OCI-LY3 (cell line): ENCODE measurements at regions not wholly inside any gene's neighbourhood (a gene's known extent, or its start where the extent isn't known, plus 50 kb on each side); places are given as distances from the start of the nearest gene placed in this dataset.

Experiments used
- H2AFZ ChIP-seq: fragments of 200-600, 300-600 bp; shearing (Covaris generic); 2 replicates; pipeline ENCODE4 v1.6.0; 2014; ENCODE audit warnings: antibody characterized with exemption, low read depth, low read length
- H3K27ac ChIP-seq: fragments of 200-600, 300-600 bp; sonication (generic); 2 replicates; pipeline ENCODE4 v1.5.1; 2014; ENCODE audit warnings: mild to moderate bottlenecking, low read length, moderate library complexity, mixed read lengths
- H3K27me3 ChIP-seq: fragments of 200-600, 300-600 bp; sonication (generic); 2 replicates; pipeline ENCODE4 v1.6.1; 2014; ENCODE audit warnings: low read depth, low read length, mixed read lengths
- H3K36me3 ChIP-seq: fragments of 200-600, 300-600 bp; sonication (generic); replicated peaks from 2 replicates; pipeline ENCODE3; 2014; ENCODE audit warnings: low read depth, low read length, mixed read lengths
- H3K4me1 ChIP-seq: fragments of 300-600, 200-600 bp; sonication (generic); 2 replicates; pipeline ENCODE4 v1.6.1; 2014; ENCODE audit warnings: low read length, mixed read lengths
- H3K4me2 ChIP-seq: fragments of 200-600, 300-600 bp; sonication (generic); 2 replicates; pipeline ENCODE4 v1.6.1; 2014; ENCODE audit warnings: low read length, mixed read lengths
- H3K4me3 ChIP-seq: fragments of 300-600, 200-600 bp; sonication (generic); 2 replicates; pipeline ENCODE4 v1.5.1; 2014; ENCODE audit warnings: antibody characterized with exemption, mild to moderate bottlenecking, low read length, moderate library complexity
- H3K79me2 ChIP-seq: fragments of 300-600, 200-600 bp; shearing (Covaris generic); 2 replicates; pipeline ENCODE4 v1.6.1; 2014; ENCODE audit warnings: mild to moderate bottlenecking, low read length, mixed read lengths
- H3K9ac ChIP-seq: fragments of 300-600, 200-600 bp; shearing (Covaris generic); 2 replicates; pipeline ENCODE4 v1.6.0; 2014; ENCODE audit warnings: mild to moderate bottlenecking, low read length, moderate library complexity
- H3K9me3 ChIP-seq: fragments of 200-600, 300-600 bp; shearing (Covaris generic); 2 replicates; pipeline ENCODE4 v1.6.1; 2014; ENCODE audit warnings: low read length, mixed read lengths; ENCODE audit not compliant: insufficient read depth
- H4K20me1 ChIP-seq: fragments of 200-600, 300-600 bp; sonication (generic); 2 replicates; pipeline ENCODE4 v1.6.1; 2016; ENCODE audit warnings: low read length, mixed read lengths; ENCODE audit not compliant: insufficient read depth
- EZH2phosphoT487 ChIP-seq: fragments of 200-600 bp; shearing (Covaris generic); IDR thresholded peaks from 2 replicates; pipeline ENCODE4 v1.6.1; 2018; ENCODE audit warnings: antibody characterized with exemption, mixed run types, low read depth
- TF ChIP-seq, protein P1 (sequence below): fragments of 200-600, 300-600 bp; sonication (generic); IDR thresholded peaks from 2 replicates; pipeline ENCODE4 v1.5.1; 2014; ENCODE audit warnings: antibody characterized with exemption, low read length, low read depth

DNA sequence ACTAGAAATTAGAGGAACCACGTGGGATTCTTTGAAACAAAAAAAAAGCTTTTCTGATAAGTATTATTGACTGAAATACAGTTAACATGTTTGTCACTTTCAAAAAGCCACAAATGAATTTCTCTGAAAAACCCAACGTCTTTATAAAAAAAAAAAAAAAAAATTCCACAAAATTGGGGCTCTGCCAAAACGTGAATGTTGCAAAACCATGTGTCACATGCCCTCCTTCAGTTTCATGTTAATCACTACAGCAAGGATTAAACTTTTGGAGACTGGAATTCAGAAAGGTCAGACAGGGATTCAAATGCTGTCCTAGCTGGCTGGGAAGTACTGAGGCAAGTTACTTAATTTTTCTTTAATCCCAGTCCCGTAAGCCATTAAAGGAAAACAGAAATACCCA, 278.0 kb upstream of the KLF14 start:
- Histone ChIP-seq H3K79me2 (peaks cover 25% of the 10 kb centered on the region), H4K20me1 (no peaks in the 10 kb centered on the region)

DNA sequence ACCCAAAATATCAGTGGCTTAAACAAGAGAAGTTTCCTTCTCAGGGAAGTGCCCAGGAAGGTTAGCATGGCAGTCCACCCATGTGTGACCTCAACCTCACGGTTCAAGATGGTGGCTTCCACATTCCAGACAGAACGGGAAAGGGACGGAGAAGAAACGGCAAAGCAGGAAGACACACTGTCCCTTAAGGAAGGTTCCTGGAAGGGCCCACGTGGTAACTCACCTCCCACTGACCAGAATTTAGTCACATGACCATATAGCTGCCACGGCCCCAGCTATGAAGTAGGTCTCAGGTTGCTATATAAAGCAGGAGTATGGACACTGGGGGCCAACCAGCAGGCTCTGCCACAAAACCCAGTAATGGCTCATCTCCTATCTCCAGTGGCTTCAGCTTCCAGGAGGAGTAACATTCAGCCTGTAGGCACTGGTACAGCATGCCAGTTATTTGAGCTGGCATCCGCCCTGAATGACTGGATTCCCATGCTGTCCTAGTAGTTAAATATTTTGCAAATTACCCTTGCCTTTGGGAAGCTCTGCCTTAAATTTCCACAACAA, 278.5 kb upstream of the KLF14 start:
- no peaks in the 10 kb centered on the region for H4K20me1 ChIP-seq
- no peaks in the 10 kb centered on the region for H3K36me3 ChIP-seq
- H3K27ac ChIP-seq = 0 out of 2 replicates have a peak overlapping the region, but pooled peaks have one; percentile 12
- peaks cover 25% of the 10 kb centered on the region for H3K79me2 ChIP-seq
- H3K9ac ChIP-seq = peak overlapping the region; percentile 29
- peak overlapping the region; percentile 64; the same call in 1 of the 2 replicates for H2AFZ ChIP-seq
- H3K4me1 ChIP-seq = peaks cover 66% of the 10 kb centered on the region
- H3K4me2 ChIP-seq = peak overlapping the region; percentile 73
- TF ChIP-seq, protein P1, sequence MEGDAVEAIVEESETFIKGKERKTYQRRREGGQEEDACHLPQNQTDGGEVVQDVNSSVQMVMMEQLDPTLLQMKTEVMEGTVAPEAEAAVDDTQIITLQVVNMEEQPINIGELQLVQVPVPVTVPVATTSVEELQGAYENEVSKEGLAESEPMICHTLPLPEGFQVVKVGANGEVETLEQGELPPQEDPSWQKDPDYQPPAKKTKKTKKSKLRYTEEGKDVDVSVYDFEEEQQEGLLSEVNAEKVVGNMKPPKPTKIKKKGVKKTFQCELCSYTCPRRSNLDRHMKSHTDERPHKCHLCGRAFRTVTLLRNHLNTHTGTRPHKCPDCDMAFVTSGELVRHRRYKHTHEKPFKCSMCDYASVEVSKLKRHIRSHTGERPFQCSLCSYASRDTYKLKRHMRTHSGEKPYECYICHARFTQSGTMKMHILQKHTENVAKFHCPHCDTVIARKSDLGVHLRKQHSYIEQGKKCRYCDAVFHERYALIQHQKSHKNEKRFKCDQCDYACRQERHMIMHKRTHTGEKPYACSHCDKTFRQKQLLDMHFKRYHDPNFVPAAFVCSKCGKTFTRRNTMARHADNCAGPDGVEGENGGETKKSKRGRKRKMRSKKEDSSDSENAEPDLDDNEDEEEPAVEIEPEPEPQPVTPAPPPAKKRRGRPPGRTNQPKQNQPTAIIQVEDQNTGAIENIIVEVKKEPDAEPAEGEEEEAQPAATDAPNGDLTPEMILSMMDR = no peak
- TF ChIP-seq EZH2phosphoT487 = no peak
- H3K9me3 ChIP-seq = no peaks in the 10 kb centered on the region
- H3K4me3 ChIP-seq = peak overlapping the region; percentile 49
- H3K27me3 ChIP-seq = no peaks in the 10 kb centered on the region

More for the DNA sequence above, 278.0 kb upstream of the KLF14 start:
- peak overlapping the region; percentile 29; the same call in 1 of the 2 replicates for H3K9ac ChIP-seq
- H3K4me3 ChIP-seq = peak overlapping the region; percentile 49
- peak overlapping the region; percentile 64; the same call in 1 of the 2 replicates for H2AFZ ChIP-seq
- H3K27ac ChIP-seq = 0 out of 2 replicates have a peak overlapping the region, but pooled peaks have one; percentile 12
- H3K9me3 ChIP-seq = no peaks in the 10 kb centered on the region
- H3K4me2 ChIP-seq = peak overlapping the region; percentile 73
- no peaks in the 10 kb centered on the region for H3K27me3 ChIP-seq
- no peaks in the 10 kb centered on the region for H3K36me3 ChIP-seq
- TF ChIP-seq, protein P1 = no peak
- no peak for TF ChIP-seq EZH2phosphoT487
- peaks cover 71% of the 10 kb centered on the region for H3K4me1 ChIP-seq

DNA sequence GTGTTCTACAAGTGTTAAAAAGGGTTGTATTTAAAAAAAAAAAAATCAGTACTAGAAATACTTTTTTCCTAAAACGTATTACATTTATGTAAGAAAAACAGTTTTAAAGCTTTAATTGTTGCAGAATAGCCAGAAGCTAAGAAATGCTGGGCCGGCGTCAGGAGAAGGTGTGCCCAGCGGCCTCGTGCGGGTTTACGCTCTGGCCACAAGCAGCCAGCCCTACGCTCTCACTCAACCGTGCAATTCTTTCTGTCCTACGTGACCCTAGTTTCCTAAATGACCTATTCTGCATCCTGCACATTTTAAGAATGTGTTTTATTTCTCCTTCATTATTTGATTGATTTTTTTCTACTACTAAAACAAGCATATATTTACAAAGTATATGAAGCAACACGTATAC, 279.7 kb upstream of the KLF14 start:
- H3K36me3 ChIP-seq = no peaks in the 10 kb centered on the region
- H3K9ac ChIP-seq = peak overlapping the region; percentile 29; the same call in 1 of the 2 replicates
- H3K27ac ChIP-seq = no peak overlapping the region
- H3K27me3 ChIP-seq = no peaks in the 10 kb centered on the region
- H3K4me2 ChIP-seq = peak overlapping the region; percentile 73
- H2AFZ ChIP-seq = no peak overlapping the region
- peaks cover 18% of the 10 kb centered on the region for H3K79me2 ChIP-seq
- peaks cover 54% of the 10 kb centered on the region for H3K4me1 ChIP-seq
- H3K4me3 ChIP-seq = peak overlapping the region; percentile 49
- no peaks in the 10 kb centered on the region for H4K20me1 ChIP-seq
- TF ChIP-seq, protein P1 = no peak
- no peak for TF ChIP-seq EZH2phosphoT487
- no peaks in the 10 kb centered on the region for H3K9me3 ChIP-seq

DNA sequence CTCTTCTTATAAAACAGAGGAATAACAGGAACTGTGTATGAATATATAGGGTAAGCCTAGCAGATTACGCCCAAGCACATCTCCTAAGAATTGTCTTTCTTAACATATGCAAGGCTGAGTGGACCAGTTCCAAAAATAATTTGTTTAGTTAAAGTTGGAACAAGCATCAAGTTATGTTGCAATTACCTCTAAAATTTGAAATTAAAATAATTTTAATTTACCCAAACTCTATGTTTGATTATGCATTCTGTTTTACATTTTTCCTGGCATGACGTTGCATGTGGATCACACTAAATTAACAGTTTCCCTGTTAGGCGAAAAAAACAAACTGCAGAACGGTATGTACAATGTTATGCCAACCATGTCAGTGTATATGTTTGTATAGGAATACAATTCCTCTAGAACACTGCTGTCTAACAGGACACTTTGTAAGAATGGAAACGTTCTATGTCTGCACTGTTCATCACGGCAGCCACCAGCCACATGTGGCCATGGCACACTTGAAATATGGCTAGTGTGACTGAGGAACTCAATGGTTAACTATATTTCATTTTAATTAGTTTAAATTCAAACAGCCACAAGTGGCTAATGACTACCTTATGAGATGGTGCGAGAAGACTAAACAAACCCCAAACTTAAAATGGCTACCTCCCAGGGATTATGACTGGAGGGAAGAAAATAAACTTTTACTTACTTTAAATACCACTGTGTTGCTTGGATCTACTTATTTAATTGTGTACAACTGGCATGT, 281.1 kb upstream of the KLF14 start:
- no peaks in the 10 kb centered on the region for H4K20me1 ChIP-seq
- no peak for TF ChIP-seq EZH2phosphoT487
- TF ChIP-seq, protein P1 = no peak
- H2AFZ ChIP-seq = no peak overlapping the region
- no peaks in the 10 kb centered on the region for H3K9me3 ChIP-seq
- H3K4me1 ChIP-seq = peaks cover 54% of the 10 kb centered on the region
- peaks cover 14% of the 10 kb centered on the region for H3K79me2 ChIP-seq
- H3K9ac ChIP-seq = no peak overlapping the region
- no peak overlapping the region for H3K4me3 ChIP-seq
- H3K36me3 ChIP-seq = no peaks in the 10 kb centered on the region
- no peaks in the 10 kb centered on the region for H3K27me3 ChIP-seq
- no peak overlapping the region for H3K27ac ChIP-seq
- H3K4me2 ChIP-seq = no peak overlapping the region
